SHP77 treated with DMSO at 0.1 percent for 48 hours (cell line): ENCODE measurements at regions not wholly inside any gene's neighbourhood (a gene's known extent, or its start where the extent isn't known, plus 50 kb on each side); places are given as distances from the start of the nearest gene placed in this dataset.

Source experiments
- DNase-seq: peaks from one replicate; lab custom pipeline; 2025; lab: John Stamatoyannopoulos, UW

DNA sequence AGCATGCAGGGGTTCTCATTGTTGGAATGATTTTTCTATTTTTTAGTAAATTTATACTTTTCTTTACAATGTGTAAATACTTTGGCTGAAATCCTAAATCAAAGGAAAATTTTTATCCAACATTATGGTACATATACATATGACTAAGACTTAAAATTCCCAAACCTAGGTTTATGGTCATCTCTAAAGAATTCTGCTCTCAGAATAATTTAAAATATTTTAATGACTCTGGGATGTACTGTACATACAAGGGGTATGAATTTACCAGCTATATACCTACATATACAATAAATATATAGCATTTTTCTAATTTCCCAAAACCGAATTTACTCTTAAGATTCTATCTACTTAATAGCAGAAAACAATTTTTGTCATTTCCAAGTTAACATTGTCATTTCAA lies 137.9 kb upstream of the POU1F1 start:
- DNase-seq = no peak

DNA sequence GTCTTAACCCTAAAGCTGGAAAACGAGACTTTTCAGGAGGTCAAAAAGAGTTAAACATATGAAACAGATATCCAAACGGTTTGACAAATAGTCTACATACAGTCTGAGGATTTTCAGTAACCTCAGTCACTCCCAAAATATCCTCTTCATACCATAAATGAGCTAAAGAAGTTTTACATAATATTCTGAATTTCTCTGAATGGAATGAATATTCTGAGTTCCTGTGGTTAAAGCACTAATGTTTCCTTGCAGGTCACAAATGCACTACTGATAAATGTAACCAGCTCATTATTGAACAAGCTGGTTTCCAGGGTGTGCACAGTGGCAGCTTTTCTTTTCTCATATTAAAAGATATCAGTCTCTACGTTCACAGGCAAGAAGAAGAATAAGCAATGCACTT lies 137.4 kb upstream of the POU1F1 start:
- DNase-seq = no peak

DNA sequence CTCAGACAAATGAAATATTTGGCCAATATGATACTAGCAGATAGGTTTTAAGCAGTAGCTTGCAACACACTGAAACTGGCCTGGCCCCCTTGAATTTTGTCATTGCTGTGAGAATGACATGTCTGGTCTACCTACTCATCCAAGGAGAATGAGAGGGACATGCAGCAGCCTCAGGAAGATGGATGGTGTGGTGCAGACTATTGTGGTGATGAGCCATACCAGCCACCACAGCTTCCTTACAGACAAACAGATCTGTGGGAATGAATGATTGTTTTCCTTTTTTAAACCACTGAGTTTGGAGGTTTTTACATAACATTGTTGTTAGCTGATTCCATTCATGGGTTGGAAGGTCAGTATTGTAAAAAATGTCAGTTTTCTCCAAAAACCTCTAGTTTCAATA lies 133.7 kb upstream of the POU1F1 start:
- DNase-seq = no peak

DNA sequence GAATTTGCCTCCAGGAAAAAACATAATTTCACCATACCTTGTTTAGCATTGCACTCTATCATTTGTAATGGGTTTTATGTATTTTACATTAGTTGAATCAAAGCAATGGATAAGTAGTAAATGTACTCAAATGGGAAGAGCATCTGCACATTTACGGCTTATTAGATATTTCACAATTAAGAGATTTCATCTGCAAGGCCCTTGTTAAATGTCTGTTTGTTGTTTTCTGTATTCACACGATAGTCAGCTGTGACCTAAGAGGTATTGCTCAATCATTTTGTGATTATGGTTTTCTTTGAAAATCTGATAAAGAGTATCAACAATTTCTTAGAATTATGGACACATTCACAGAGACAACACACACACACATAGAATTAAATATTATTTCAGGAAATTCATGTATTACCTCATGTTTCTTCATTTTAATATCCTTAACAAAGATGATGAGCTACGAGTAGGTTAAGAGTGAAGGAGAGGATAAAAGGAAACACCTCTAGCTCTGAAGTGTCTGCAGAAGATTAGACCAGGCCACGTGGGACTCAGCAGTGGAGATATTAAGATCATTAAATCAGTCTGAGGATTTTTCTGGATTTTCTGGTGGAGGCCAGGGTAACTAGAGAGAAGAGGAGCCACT lies 121.9 kb upstream of the POU1F1 start:
- no peak for DNase-seq

DNA sequence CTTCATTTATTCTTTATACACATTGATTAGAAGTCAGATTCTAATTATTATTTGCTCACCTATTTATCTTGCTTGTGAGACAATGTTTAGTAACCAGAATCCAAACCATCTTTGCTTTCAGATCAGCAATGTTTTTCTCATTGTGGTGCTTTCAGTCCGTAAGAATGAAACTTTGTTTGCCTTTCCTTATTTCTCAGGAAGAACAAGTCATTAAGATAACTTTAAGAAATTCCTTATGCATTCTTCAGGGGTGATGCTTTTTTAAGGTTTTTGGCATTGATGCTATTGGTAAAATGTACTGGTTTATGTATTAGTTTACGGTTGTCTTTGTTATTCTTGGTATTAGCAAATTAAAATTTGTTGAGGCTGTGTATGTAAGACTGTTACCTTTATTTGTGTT lies 120.8 kb upstream of the POU1F1 start:
- DNase-seq = no peak

DNA sequence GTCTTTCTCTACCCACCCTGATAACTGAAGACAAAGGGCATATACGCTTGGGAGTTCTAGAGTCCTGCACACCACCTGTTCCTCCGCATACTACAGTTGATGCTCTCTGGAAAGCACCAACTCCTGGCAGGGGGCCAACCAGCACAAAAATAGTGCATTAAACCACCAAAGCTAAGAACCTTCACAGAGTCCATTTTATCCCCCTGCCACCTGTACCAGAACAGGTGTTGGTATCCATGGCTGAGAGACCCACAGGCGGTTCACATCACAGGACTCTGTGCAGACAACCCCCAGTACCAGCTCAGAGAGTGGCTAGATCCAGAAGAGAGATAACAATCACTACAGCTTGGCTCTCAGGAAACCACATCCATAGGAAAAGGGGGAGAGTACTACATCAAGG lies 114.4 kb upstream of the POU1F1 start:
- DNase-seq = no peak

DNA sequence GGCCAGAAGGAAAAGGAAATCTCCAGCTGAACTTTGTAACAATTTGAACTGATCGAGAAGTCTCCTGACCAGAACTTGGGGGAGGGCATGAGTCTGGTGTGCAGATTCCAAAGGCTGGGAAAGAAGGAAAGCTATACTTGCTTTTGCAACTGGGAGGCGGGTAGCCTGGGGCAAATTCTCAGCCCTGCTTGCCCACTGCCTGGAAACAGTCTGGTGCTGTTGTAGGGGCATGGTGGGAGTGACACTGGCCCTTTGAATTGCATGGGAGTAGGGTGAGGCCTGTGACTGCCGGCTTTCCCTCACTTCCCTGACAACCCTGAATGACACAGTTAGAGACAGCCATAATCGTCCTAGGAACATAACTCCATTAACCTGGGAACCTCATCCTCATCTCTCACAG lies 114.0 kb upstream of the POU1F1 start:
- DNase-seq = no peak

DNA sequence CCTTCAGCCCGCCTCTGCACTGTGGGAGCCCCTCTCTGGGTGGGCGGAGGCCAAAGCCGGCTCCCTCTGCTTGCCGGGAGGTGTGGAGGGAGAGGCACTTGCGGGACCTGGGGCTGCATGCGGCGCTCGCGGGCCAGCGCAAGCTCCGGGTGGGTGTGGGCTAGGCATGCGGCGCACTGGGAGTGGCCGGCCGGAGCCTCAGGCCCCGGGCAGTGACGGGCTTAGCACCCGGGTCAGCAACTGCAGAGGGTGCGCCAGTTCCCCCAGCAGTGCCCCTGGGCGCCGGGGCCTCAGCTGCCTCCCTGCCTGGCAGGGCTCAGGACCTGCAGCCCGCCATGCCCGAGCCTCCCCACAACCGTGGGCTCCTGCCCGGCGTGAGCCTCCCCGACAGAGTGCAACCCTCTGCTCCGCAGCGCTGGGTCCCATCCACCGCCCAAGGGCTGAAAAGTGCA lies 98.9 kb upstream of the POU1F1 start:
- no peak for DNase-seq

DNA sequence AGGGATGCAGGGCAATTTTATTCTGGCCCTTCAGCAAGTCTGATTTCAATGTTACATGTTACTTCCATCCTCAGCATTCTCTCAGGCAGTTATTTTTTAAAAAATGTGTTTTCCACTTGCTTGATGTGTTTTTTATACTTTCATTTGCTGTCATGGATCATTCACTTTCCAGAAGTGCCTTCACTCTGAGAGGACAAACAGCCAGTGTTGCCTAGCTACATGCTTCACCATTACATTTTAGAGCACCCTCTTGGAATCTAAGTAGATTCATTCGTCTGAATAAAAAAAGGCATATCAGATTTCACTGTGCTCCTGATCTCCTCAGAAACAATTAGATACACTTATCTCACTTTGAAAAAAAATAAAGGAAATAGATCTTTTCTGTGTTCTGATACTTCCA lies 93.6 kb upstream of the POU1F1 start:
- no peak for DNase-seq

DNA sequence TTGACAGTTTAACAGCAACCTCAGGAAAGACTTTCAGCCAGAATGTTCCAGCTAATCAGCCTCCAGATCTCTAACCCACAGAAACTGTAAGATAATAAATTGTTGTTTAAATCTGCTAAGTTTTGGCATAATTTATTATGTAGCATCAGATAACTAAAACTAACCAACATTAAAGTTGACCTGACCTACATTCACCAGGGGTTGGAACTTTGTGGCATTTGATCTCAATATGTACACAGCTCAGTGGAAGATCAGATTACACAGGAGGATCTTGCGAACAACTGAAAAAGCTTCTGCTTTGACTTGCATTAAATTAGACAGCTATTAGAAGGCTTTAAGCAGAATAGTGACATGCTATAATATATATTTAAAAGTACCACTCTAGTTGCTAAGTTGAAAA lies 91.4 kb upstream of the POU1F1 start:
- no peak for DNase-seq

DNA sequence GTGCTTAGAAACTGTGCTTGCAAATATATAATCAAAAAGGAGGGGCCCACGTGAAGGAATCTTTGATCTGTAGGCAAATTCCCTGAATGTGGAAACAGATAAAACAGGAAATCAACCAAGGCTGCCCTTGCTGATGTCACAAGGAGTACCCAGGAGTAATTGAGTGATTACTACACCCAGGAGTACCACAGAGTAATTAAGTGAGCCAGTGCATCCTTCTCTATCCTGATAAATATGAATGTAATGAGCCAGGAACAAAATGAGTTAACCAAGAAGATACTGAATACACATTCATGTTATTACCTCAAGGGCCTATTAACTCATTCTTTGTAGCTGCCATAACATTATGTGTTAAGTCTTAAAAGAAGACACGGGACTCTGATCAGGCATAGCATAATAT lies 87.3 kb upstream of the POU1F1 start:
- no peak for DNase-seq

DNA sequence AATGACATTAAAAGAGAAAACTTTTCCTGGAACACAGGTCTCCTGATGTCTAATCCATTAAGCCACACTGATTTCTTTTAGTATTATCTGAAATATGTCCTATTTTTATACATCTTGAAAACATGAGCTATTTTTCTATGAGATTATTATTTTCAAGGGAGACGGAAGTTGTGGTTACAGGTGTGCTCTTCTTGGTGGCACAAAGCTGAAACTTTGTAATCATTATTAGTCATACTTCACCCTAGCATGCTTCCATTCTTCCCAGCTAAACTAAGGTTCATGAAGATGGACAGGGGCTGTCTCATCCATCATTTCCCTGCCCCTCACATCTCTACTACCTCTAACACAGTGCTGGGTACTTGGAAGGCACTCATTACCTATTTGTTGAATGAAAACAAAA lies 85.6 kb upstream of the POU1F1 start:
- no peak for DNase-seq

DNA sequence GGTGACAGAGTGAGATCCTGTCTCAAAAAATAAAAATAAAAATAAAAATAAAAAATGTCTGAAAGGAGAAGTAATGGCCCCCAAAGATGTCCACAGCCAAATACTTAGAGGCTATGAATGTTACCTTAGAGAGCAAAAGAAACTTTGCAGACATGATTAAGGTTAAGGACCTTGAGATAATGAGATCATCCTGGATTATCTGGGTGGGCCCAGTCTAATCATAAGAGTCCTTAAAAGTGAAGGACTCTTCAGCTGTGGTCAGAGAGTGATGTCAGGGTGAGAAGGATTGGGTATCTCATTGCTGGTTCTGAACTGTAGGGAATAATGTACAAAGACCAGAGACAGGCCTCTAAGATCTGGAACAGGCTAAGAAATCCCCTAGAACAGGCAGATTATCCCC lies 84.9 kb upstream of the POU1F1 start:
- DNase-seq = no peak

DNA sequence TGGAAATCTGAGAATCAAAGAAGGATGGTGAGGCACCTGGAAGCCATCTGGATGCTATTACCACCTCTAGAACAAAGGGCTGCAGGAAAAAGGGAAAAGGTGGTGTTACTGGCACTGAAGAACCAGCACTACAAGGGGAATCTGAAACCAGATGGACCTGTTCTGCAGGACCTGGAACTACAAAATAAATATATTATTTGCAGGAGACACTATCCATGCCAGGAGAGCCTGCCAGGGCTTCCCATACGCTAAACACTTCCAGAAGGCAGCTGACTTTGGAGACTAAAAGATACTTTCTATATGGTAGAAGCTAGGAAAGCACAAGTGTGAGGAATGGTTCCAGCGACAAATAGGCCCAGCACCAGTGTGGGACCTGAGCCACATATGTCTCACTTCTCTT lies 83.4 kb upstream of the POU1F1 start:
- DNase-seq = no peak

DNA sequence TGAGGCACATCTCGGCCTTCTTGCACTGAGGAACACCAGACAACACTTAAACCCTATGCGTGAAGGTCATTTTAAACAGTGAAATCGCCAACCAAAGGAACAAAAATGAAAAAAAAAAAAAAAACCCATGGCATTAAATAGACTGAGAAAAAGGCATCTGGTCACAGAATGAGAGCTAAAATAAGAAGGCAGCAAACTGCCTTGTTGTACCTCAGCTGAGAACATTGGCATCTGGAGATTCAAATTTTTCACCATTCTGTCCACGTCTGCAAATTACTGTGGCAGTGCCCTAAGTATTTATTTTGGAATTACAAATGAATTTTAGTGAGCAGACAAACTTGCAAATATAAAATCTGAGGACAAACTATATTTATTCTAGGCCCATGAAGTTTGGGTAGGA lies 82.6 kb upstream of the POU1F1 start:
- no peak for DNase-seq

DNA sequence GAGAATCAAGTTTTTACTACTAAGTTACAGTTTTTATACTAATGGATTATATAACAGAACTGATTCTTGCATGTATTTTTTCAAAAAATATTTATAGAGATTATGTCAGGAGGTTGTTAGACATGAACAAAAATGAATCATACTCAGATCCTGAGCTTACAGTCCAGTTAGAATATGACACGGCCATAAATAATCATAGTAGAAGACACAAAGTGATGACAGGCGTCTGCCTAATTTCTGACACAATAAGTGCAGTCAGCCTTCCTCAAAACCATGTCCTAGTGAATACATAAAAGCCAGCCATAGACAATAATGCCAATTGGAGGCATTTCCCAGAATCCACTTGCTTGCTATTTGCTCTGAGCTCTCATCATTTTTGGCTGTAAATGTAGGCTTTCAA lies 81.7 kb upstream of the POU1F1 start:
- no peak for DNase-seq

DNA sequence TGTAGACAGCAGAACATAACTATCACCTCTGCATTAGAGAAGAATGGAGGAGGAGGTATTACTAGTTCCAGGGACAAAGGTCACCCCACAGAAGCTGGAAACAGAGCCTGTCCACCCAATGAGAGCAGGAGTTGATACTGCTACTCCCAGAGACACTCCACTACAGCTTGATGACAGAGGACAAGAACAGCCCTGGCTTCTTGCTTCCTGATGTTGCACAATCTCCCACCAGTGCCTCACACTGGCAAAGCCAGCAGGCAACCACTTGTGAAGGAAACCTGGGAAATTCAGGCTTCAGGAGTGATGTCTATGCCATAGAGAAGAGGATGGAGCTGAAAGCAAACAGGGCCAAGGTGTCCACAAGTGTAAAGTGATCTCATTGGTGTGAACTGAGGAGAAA lies 78.0 kb upstream of the POU1F1 start:
- DNase-seq = no peak

DNA sequence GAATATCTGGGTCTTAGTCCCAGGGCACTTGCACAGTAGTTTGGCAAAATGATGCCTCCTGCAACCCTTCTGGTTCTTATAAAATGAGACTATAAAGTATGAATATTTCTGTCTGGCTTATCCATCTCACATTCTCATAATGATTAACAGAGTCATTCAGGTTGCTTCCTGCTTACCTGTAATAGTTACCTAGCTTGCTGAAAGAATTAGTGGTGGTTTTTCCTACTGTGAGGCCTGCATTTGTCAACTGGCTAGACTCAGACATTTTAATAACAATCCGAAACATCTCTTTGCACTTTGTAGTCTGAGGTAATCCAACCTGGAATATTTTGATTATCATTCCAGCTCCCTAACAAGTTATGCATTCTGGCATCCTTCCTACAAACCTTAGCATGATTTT lies 75.6 kb upstream of the POU1F1 start:
- DNase-seq = no peak

DNA sequence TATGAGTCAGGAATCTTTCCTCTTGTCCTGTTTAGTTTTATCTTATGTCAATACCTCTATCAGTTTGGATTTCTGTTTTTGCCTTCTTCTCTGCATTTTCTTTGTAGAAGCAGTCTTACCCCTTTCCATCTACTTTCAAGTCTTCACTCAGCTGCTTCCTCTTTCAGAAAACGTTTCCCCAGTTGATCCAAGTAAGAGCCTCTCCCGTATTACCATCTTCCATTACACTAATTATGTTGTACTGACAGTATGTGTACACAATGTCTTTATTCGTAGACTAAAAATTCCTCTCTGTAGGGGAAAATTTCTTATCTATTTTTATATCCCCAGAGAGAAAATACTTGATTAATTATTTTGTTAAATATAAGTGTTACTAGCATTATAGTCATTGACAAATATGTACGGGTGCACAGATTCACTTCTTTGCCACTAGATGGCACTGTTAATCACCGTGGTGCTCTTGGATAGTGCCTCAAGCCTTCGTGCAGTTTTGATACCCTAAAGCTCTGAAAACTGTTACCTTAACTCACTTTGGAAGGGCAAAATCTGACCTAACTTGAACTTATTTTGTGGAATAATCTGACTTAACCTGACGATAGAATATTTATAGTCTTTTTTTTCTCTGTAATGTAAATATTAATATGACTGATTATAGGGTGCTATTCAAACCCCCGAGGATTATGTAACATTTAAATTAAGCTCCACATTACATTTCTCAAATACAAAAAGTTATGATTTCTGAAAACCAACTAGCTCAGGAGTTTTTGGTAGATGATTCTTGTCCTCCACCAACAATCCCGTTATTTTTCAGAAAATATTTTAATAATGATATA lies 74.2 kb upstream of the POU1F1 start:
- DNase-seq = peak; percentile 30

DNA sequence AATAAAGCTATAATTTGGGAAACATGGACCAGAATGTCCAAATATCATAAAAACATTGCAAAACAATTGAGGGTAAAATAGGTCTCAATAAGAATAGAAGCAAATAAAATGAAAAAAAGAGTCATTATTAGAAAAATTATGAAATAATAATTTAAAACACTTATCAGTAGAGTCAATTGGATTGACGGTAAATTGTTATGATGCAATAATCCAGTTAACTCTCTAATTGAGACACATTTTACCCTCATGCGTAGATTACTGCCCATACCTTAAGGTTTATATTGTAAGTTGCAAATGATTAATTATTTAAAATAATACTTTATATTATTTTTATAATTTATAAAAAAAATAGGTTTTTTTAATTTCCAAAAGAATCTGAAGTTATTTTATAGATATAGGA lies 73.4 kb upstream of the POU1F1 start:
- DNase-seq = no peak

DNA sequence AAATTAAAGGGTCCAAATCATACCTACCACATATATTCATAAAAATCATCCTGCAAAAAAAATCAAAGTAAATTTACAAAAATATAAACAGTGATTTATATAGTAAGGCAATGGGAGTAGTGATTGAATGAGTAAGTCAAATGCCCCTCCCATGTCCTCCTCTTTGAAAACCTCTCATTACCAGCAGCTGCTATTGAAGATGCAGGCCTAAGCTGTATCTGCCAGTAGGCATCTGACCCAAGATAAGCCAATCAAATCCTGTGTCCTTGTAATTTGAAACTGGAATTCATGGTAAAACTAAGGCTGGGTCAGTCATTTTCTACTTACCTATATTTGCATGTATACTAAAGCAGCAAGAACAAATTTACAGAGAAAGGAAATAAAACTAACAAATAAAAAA lies 60.4 kb upstream of the POU1F1 start:
- DNase-seq = peak; percentile 35

DNA sequence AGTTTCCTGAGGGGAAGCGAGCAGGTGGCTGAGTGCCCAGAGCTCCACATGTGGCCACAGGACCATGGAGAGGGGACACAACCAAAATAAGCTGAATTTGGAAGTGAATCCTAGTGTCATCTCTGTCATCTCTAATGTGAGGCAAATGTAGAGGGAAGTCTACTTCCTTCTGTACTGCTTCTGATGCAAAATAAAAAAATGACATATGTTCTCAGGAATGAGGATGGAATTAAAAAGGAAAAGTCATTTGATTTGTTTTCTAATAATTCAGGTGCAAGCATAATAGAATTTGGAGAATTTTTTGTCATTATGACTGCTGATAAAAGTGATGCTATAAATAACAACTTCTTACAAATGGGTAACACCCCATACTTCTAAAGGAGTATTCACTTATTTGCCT lies 59.5 kb upstream of the POU1F1 start:
- DNase-seq = no peak

DNA sequence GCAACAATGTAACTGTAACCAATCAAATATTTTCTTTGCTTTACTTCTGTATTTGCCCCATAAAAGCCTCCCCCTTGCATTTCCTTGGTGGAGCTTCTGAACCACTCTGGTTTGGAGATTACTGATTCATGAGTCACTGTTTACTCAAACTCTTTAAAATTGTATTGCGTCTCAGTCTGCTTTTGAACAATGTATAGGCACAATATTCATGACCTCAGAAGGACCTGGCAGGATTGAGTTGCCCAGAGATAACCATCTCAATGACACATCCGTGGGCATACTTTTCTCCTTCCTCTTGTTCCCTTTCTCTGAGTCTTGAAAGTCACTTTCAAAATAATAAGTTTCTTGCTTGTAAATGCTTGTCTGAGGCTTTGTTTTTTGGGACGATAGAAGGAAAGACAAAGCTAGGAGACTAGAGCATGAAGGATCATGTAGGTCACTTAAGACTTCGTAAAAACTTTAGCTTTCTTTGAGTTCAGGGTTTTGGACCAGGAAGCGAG lies 57.1 kb upstream of the POU1F1 start:
- peak; percentile 58 for DNase-seq

DNA sequence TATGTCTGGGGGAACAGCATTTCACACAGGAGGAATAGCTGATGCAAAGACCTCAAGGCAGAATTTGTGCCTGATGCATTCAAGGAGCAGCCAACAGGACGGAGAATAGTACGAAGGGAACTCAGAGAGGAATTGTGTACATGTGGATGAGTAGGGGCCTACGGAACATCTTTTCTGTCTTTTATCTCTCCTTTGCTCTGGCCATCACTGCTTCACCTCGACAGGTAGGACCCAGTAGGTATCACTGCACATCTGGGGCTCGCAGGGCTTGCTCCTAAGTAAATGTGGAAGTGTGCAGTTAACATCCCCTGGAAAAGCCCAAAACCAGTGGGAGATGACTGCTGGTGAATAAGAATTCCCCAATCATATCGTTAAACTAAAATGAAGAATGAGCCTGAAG lies 56.4 kb upstream of the POU1F1 start:
- DNase-seq = no peak
